ENCODE measurements at regions not wholly inside any gene's neighbourhood (a gene's known extent, or its start where the extent isn't known, plus 50 kb on each side); places are given as distances from the start of the nearest gene placed in this dataset.

DNA sequence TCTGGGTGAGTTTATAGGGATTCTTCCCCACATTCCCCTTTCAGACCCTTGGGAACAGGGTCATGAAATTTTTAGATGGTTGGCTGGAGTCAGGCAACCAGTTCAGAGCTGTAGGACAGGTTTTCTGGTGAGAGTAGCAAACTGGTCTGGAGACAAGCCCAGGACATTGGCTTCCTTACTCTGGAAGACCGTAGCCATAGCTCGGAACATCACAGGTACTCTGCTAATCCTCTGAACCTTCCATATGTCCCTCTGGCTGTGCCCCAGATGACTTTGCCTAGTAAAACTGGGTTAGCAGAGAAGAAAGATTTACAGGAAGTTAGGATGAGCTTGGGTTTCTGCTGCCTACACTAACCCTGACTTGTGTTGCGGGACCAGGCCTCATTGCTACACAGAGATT, 104.5 kb upstream of the MKLN1 start:
- no peak for TF ChIP-seq CTCF (conservative IDR thresholded peaks at IDR 0.05 in 1 of 2, IDR thresholded peaks at IDR 0.05 in 1 of 2; ENCODE audit: low read depth in 1 of 2, low read length in 2 of 2)
- TF ChIP-seq EZH2 (IDR thresholded peaks at IDR 0.05; ENCODE audit: low read length, missing control alignments): no peak
